Adipocyte (in vitro differentiated cells): ENCODE measurements at regions not wholly inside any gene's neighbourhood (a gene's known extent, or its start where the extent isn't known, plus 50 kb on each side); places are given as distances from the start of the nearest gene placed in this dataset.

Experiments
- DNase-seq: peaks from one replicate; pipeline ENCODE4 v3.0.0-alpha.2; 2015; ENCODE audit warnings: low read depth
- H3K27me3 ChIP-seq: replicated peaks from 2 replicates; pipeline ENCODE4 v1.7.0; 2013; ENCODE audit warnings: mild to moderate bottlenecking, low read length, moderate library complexity; ENCODE audit not compliant: control insufficient read depth, insufficient read depth
- H3K36me3 ChIP-seq: 2 replicates; pipeline ENCODE4 v1.7.0; 2013; ENCODE audit warnings: low read length, mild to moderate bottlenecking, moderate library complexity; ENCODE audit not compliant: control insufficient read depth, insufficient read depth, severe bottlenecking
- H3K4me1 ChIP-seq: 2 replicates; pipeline ENCODE4 v1.7.0; 2013; ENCODE audit warnings: mild to moderate bottlenecking, low read length, moderate library complexity; ENCODE audit not compliant: control insufficient read depth, insufficient read depth
- H3K4me3 ChIP-seq: 2 replicates; pipeline ENCODE4 v1.7.0; 2013; ENCODE audit warnings: mild to moderate bottlenecking, low read length, moderate library complexity
- H3K9ac ChIP-seq: 2 replicates; pipeline ENCODE4 v1.7.0; 2013; ENCODE audit warnings: mild to moderate bottlenecking, low read length, moderate library complexity
- H3K9me3 ChIP-seq: 2 replicates; pipeline ENCODE4 v1.7.0; 2013; ENCODE audit warnings: mild to moderate bottlenecking, low read length, moderate library complexity; ENCODE audit not compliant: control insufficient read depth

DNA sequence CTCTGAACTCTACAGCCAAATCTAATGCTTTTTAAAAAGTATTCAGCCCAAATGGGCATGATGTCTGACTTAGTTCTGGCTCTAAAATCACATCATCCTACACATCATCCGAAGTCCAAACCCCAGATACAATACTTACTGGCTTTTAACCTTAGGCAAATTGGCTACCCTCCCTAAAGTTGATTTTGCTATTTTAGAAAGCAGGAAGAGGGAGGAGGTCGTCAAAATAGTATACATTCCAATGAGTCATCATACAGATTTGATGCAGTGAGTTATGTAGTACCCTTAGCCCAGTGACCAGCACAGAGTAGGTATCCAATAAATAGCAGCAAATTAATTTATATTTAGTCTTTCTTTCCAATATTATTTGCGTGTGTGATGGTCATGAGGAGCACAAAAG lies 582.0 kb upstream of the TUSC1 start:
- DNase-seq = peak; percentile 56
- H3K9ac ChIP-seq = peak overlapping the region; percentile 78
- H3K36me3 ChIP-seq = no peaks in the 10 kb centered on the region
- peaks cover 7% of the 10 kb centered on the region for H3K9me3 ChIP-seq
- H3K4me1 ChIP-seq = peaks cover 44% of the 10 kb centered on the region
- peak overlapping the region; percentile 14 for H3K4me3 ChIP-seq
- H3K27me3 ChIP-seq = no peaks in the 10 kb centered on the region

DNA sequence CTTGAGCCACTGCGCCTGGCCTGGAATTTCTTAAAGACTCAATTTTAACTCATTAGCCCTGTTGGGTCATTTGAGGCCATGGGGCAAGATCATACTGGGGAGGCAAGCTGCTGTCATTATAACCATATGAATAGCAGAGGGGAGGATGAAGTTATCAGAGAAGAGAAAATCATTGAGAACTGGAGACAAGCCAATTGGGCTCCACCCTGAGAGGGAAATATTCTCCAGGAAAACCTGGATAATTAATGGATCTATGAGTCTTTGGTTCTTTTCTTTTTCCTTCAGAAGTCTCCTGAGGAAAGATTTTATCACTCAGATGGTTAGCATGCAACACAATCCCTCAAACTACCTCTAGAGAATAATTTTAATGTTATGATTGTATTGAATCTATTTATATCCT lies 569.6 kb upstream of the TUSC1 start:
- H3K27me3 ChIP-seq = no peaks in the 10 kb centered on the region
- no peak overlapping the region for H3K9ac ChIP-seq
- peaks cover 14% of the 10 kb centered on the region for H3K4me1 ChIP-seq
- no peaks in the 10 kb centered on the region for H3K36me3 ChIP-seq
- H3K9me3 ChIP-seq = no peaks in the 10 kb centered on the region
- H3K4me3 ChIP-seq = no peak overlapping the region
- DNase-seq = no peak

DNA sequence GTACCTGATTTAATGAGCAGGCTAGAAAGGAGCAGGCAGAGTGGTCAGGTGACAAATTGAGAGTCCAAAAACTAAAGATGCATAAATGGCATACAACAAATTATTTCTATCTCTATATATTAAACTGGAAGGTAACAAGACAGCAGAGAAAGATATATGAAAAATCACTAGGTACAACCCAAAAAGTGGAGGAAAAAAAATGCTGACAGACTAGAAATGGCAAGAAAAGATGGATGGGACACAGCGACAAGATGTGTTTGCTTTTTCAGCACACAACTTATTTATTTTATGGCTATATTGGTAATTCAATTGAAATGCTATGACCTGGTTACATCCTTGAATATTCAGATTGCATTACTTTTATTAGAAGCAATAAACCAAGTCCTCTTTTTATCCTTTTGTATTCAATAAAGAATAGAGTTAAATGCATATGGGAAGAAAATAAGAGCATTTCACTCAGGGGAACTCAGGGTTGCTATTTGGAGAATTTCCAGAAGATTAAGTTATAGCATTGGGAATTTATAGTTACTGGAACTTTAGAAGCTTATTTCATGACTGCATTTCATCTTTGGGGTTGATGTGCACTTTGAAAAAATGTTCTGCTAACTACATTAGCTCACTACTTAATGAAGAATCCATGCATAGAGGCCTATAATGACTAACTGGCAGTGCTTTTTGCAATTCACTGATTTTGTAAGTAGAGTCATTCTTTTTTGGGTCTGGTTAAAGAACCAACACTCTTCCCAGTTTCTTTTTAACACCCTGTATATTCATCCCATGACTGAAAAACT lies 566.6 kb upstream of the TUSC1 start:
- Histone ChIP-seq H3K36me3 (no peaks in the 10 kb centered on the region), H3K4me1 (peaks cover 14% of the 10 kb centered on the region), H3K9ac (no peak overlapping the region), H3K4me3 (no peak overlapping the region), H3K27me3 (no peaks in the 10 kb centered on the region), H3K9me3 (no peaks in the 10 kb centered on the region)
- no peak for DNase-seq

GRCh38 chr9:26243726-26244125 lies 565.5 kb upstream of the TUSC1 start:
- Histone ChIP-seq H3K4me3 (no peak overlapping the region), H3K4me1 (peaks cover 14% of the 10 kb centered on the region), H3K36me3 (no peaks in the 10 kb centered on the region), H3K9ac (no peak overlapping the region), H3K27me3 (no peaks in the 10 kb centered on the region), H3K9me3 (no peaks in the 10 kb centered on the region)
- DNase-seq = no peak

DNA sequence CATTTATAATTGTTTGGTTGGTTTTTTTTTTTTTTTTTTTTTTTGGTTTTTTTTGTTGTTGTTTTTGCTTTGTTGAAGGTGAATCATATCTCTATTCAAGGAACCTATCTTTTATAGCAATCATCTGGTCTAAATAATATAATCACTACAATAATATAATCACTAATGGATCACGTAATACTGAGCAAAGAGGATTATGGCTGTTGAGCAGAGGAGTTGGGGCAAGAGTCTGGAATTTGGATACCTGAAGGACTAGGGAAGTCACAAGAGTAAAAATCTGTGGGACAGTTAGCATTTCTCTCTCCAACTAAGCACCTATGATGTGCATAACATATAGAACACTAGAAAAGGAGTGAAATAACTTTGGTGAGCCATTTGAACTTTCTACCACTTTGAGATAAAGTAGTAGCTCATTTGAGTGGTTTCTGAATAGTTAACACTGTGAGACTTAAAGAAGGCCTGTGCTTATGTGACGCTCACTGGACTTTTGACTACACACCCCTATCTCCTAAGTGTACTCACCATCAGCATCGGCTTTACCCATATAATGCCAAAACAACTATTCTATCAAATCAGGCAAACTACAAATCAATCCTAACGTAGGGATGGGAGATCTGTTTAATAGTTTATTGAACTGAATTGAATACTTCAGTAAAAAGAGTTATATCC lies 564.9 kb upstream of the TUSC1 start:
- H3K27me3 ChIP-seq = no peaks in the 10 kb centered on the region
- H3K4me3 ChIP-seq = no peak overlapping the region
- H3K9ac ChIP-seq = no peak overlapping the region
- H3K36me3 ChIP-seq = no peaks in the 10 kb centered on the region
- DNase-seq = no peak
- peaks cover 14% of the 10 kb centered on the region for H3K4me1 ChIP-seq
- H3K9me3 ChIP-seq = no peaks in the 10 kb centered on the region

DNA sequence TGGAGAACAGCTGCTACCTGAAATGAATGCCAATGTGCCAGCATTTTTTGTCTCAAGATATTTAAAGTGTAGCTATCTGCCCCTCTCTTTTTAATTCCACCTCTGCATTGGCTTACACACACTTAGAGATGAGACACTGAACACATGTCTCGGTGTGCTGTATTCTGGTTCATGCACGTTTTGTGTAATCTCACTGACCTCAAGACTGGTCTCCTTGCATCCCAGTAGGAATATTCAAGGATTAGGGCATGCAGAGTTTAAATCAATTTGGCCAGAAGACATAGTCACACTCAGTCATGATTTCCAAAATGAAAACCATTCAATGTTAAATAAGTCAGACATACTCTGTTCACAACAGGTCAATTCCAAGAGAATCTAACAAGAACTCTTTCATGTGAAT lies 561.8 kb upstream of the TUSC1 start:
- Histone ChIP-seq H3K9ac (no peak overlapping the region), H3K9me3 (no peaks in the 10 kb centered on the region), H3K27me3 (no peaks in the 10 kb centered on the region), H3K36me3 (no peaks in the 10 kb centered on the region), H3K4me1 (peaks cover 14% of the 10 kb centered on the region), H3K4me3 (no peak overlapping the region)
- no peak for DNase-seq

DNA sequence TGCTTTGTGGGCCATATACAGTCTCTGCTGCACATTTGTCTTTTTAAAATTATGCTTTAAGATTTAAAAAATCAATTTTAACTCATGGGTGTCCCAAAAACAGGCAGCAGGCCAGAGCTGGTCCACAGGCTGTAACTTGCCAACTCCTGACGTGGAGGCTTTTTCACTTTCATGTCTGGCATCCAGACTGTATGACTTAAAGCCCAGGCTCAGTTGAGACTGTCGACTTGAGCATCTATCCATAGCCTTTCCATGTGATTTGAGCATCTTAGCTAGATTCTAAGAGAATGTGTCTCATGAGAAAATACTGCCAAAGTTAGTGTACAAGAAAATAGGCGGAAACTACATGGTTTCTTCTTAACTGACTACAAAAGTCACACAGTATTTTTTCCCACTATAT lies 559.0 kb upstream of the TUSC1 start:
- Histone ChIP-seq H3K9ac (no peak overlapping the region), H3K36me3 (no peaks in the 10 kb centered on the region), H3K27me3 (no peaks in the 10 kb centered on the region), H3K4me3 (no peak overlapping the region), H3K9me3 (no peaks in the 10 kb centered on the region), H3K4me1 (no peaks in the 10 kb centered on the region)
- DNase-seq = no peak

DNA sequence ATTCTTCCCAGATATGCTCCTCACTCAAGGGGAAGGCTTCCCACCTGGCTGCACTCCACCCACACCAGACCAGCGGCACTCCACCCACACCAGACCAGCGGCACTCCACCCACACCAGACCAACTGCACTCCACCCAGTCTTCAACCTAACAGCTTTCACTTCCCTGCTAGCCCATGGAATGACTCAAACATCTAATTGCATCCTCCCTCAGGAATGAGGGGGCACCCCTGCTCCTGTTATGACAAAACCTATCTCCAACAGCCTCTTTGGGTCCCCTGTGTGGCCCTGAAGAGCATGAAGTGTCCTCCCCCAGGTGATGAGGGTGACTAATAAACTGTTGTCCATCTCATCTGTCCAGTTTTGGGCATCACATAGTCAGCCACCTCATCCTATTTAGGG lies 556.6 kb upstream of the TUSC1 start:
- Histone ChIP-seq H3K36me3 (no peaks in the 10 kb centered on the region), H3K27me3 (no peaks in the 10 kb centered on the region), H3K4me3 (no peak overlapping the region), H3K9ac (no peak overlapping the region), H3K4me1 (no peaks in the 10 kb centered on the region), H3K9me3 (no peaks in the 10 kb centered on the region)
- DNase-seq = no peak

- Histone ChIP-seq H3K4me1 (no peaks in the 10 kb centered on the region), H3K4me3 (no peak overlapping the region), H3K9me3 (no peaks in the 10 kb centered on the region), H3K9ac (no peak overlapping the region), H3K36me3 (no peaks in the 10 kb centered on the region), H3K27me3 (no peaks in the 10 kb centered on the region)
- no peak for DNase-seq
Observed at GRCh38 chr9:26231391-26231790, 553.1 kb upstream of the TUSC1 start.

DNA sequence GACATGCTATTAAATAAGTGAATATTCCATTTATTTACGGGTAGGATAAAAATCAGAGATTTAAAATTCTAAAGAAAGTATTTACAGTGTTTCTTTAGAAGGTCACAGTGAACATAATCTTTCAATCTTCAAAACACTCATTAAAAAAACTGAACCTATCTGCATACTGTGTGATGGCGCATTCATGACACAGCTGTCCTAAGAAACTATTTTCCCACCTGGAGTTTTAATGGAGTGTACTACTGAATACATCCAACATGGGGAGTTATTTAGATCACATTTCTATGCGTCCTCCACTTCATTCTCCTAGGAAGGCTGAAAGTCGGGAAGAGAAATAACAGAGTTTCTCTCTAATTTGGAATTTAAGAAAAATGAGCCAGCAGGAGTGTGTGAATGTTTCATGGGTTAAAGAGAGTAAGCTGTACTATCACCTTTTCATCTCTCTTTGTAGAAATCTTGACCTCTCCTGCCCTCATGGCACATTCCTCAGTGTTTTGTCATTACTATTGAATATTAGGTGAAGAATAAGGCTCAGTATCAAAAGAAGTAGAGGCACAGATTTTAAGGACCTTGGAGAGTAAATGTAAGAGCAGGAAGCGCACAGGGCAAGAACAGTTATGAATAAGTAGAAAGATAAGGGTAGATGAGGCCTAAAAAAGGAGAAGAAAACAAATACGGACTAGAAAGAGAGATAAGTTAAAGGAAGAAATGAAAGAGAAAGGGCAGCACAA lies 551.2 kb upstream of the TUSC1 start:
- Histone ChIP-seq H3K4me1 (no peaks in the 10 kb centered on the region), H3K4me3 (no peak overlapping the region)

DNA sequence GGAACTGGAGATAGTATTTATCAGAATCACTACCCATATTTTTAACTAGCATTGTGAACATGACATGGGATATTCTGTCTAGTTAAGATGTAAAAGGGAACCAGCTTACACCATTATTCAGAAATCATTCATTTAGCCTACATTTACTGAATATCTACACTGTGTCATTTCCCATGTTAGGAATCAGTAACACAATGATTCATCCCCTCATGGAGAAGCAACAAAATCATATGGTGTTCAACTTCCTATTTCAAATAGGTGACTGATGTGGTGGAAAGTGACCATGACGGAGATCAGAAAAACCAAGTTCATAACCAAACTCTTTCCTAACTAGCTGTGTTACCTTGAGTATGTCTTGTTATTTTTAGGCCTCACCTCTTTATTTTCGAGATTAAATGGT lies 550.0 kb upstream of the TUSC1 start:
- H3K4me1 ChIP-seq = no peaks in the 10 kb centered on the region
- H3K27me3 ChIP-seq = no peaks in the 10 kb centered on the region
- H3K9me3 ChIP-seq = no peaks in the 10 kb centered on the region
- H3K9ac ChIP-seq = no peak overlapping the region
- no peak for DNase-seq
- no peak overlapping the region for H3K4me3 ChIP-seq
- no peaks in the 10 kb centered on the region for H3K36me3 ChIP-seq

More for the DNA sequence above, 551.2 kb upstream of the TUSC1 start:
- Histone ChIP-seq H3K27me3 (no peaks in the 10 kb centered on the region), H3K9ac (no peak overlapping the region), H3K36me3 (no peaks in the 10 kb centered on the region), H3K9me3 (no peaks in the 10 kb centered on the region)
- no peak for DNase-seq
